HepG2 (cell line): ENCODE measurements at regions not wholly inside any gene's neighbourhood (a gene's known extent, or its start where the extent isn't known, plus 50 kb on each side); places are given as distances from the start of the nearest gene placed in this dataset.

Experiments used
- ATAC-seq: fragments of 200-7000 bp; cut with Tn5 transposase; 3 replicates; pipeline ENCODE4 v1.9.1; 2020; ENCODE audit warnings: mild to moderate bottlenecking, moderate library complexity
- BruUV-seq: library from RNA; stranded (reverse); fragments of 400-500 nt; replicated peaks from 2 replicates; lab custom pipeline; 2021; lab: Mats Ljungman, UMichigan
- CTCF ChIA-PET: fragments of 300-600 bp; formaldehyde crosslinking; extraction: SDS; loops from one replicate; lab custom pipeline; 2021; ENCODE audit warnings: low total read pairs, inconsistent platforms, low intra/inter-chr PET ratio; lab: Yijun Ruan, JAX
- POLR2A ChIA-PET: fragments of 350-600 bp; sonication (Branson Sonifier 250); formaldehyde crosslinking; loops from one replicate; lab custom pipeline; 2020; ENCODE audit warnings: antibody characterized with exemption, inconsistent platforms; lab: Yijun Ruan, JAX
- DNase-seq: peaks from one replicate; pipeline ENCODE4 v3.0.0-alpha.2; 2015; ENCODE audit warnings: low spot score
- FAIRE-seq: peaks from 3 replicates; lab custom pipeline; 2011; peaks lifted over from hg19 to GRCh38; lab: Jason Lieb, UNC
- H2AFZ ChIP-seq: one replicate; pipeline ENCODE4 v1.6.1; 2011; ENCODE audit warnings: low read length, inconsistent platforms
- H3K27ac ChIP-seq: fragments of 300-600 bp; 3 replicates; pipeline ENCODE4 v1.8.0; 2011; ENCODE audit warnings: mixed run types, mild to moderate bottlenecking, mixed read lengths, low read length, inconsistent platforms; ENCODE audit not compliant: insufficient read depth; ENCODE audit errors: extremely low read length
- H3K27me3 ChIP-seq, 2 experiments: fragments of 200-600 bp in 1 of 2; 2 replicates in 1 of 2; 3 replicates in 1 of 2; pipeline versions ENCODE4 v1.6.0 to v1.8.0; 2011; ENCODE audit warnings: low read length in 2 of 2, mild to moderate bottlenecking in 2 of 2, moderate library complexity in 2 of 2, inconsistent platforms in 1 of 2; ENCODE audit not compliant: insufficient read depth in 2 of 2, control insufficient read depth in 1 of 2
- H3K36me3 ChIP-seq, 2 experiments: fragments of 200-600 bp in 1 of 2; replicated peaks in 1 of 2; 2 replicates in 1 of 2; 3 replicates in 1 of 2; pipeline versions ENCODE4 v1.5.1 to v1.8.0; 2011; ENCODE audit warnings: low read length in 2 of 2, inconsistent platforms in 1 of 2; ENCODE audit not compliant: insufficient read depth in 2 of 2, control insufficient read depth in 1 of 2
- H3K4me1 ChIP-seq: 2 replicates; pipeline ENCODE4 v1.5.1; 2012; ENCODE audit warnings: low read length, inconsistent platforms; ENCODE audit not compliant: insufficient read depth
- H3K4me2 ChIP-seq: 2 replicates; pipeline ENCODE4 v1.6.0; 2011; ENCODE audit warnings: low read depth, low read length, inconsistent platforms
- H3K4me3 ChIP-seq, 3 experiments: fragments of 200-600 bp in 1 of 3; sonication (generic), shearing (Covaris generic) in 1 of 3; replicated peaks in 1 of 3; 2 replicates each; pipeline ENCODE4 v1.5.1; 2011 to 2016; ENCODE audit warnings: low read length in 3 of 3, inconsistent platforms in 2 of 3, low read depth in 2 of 3, mild to moderate bottlenecking in 2 of 3, control low read depth in 1 of 3, mixed read lengths in 1 of 3; ENCODE audit not compliant: insufficient read depth in 1 of 3
- H3K79me2 ChIP-seq: one replicate; pipeline ENCODE4 v1.6.1; 2011; ENCODE audit warnings: low read length, inconsistent platforms; ENCODE audit not compliant: insufficient read depth
- H3K9ac ChIP-seq: 2 replicates; pipeline ENCODE4 v1.6.0; 2011; ENCODE audit warnings: mild to moderate bottlenecking, low read depth, low read length, inconsistent platforms; ENCODE audit not compliant: insufficient read depth
- H3K9me3 ChIP-seq: 2 replicates; pipeline ENCODE4 v1.5.1; 2012; ENCODE audit warnings: mild to moderate bottlenecking, low read length
- H4K20me1 ChIP-seq: 2 replicates; pipeline ENCODE4 v1.6.0; 2011; ENCODE audit warnings: inconsistent platforms, mild to moderate bottlenecking, low read length, moderate library complexity; ENCODE audit not compliant: insufficient read depth
- REPIN1 ChIP-seq: sonication (generic); formaldehyde crosslinking; IDR thresholded peaks from 2 replicates; pipeline ENCODE4 v1.8.0; 2022; ENCODE audit warnings: missing genetic modification reagents, low read depth, mild to moderate bottlenecking, borderline replicate concordance
- SYNCRIP ChIP-seq: fragments of 200-400 bp; formaldehyde crosslinking; IDR thresholded peaks from 2 replicates; pipeline ENCODE4 v1.6.1; 2018; ENCODE audit warnings: mild to moderate bottlenecking, low read depth, low read length; ENCODE audit not compliant: insufficient read depth
- ZNF160 ChIP-seq: sonication (generic); formaldehyde crosslinking; IDR thresholded peaks from 2 replicates; pipeline ENCODE4 v1.8.0; 2022; ENCODE audit warnings: mild to moderate bottlenecking, inconsistent platforms, missing genetic modification reagents
- ZNF331 ChIP-seq: sonication (generic); formaldehyde crosslinking; IDR thresholded peaks from 2 replicates; pipeline ENCODE4 v1.4.0; 2020; ENCODE audit warnings: missing genetic modification reagents
- ZNF619 ChIP-seq: sonication (generic); formaldehyde crosslinking; IDR thresholded peaks from 2 replicates; pipeline ENCODE4 v1.4.0; 2020; ENCODE audit warnings: mild to moderate bottlenecking, missing genetic modification reagents
- ZNF841 ChIP-seq: sonication (generic); formaldehyde crosslinking; IDR thresholded peaks from 2 replicates; pipeline ENCODE4 v1.8.1; 2023; ENCODE audit warnings: missing genetic modification reagents, borderline replicate concordance
- WGBS: methylation state at CpG from one replicate; pipeline ENCODE4 v1.1.6; 2017; ENCODE audit warnings: low lambda C conversion rate; 5-methylcytosine and 5-hydroxymethylcytosine counted together
- in situ Hi-C: cut with HindIII; loops from 2 replicates; pipeline ENCODE4 v1.10.0; 2017; ENCODE audit warnings: low pct_unique_long_range_greater_than_20kb; ENCODE audit not compliant: extremely low pct_ligation_motif_present
- intact Hi-C: fragments of 100-400 bp; cut with micrococcal nuclease; formaldehyde crosslinking; loops from one replicate; pipeline ENCODE4 v1.10.0; 2022; ENCODE audit not compliant: unreplicated experiment
- TF ChIP-seq, protein P1 (sequence below): sonication (generic); formaldehyde crosslinking; conservative IDR thresholded peaks from 2 replicates; pipeline ENCODE4 v1.4.0; 2020; ENCODE audit warnings: missing genetic modification reagents

DNA sequence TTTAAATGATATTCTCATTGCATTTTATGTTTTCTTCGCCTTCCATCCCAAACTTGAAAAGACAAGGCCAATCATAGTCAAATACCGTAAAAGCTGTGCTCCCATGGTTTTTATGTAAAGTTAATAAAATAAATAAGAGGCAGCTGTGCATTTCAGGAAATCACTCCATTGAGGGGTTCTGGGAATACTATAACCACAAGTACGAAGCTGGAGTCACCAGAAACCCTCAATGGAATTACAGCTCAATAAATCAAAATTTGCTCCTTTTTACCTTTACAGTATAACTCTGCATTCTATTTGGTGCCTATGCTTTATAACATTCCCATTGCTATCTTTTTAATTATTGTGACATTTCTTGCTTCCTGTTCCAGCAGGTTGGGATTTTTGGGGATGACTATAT is 77.2 kb downstream of the C3orf38 start:
- no peak for FAIRE-seq
- Histone ChIP-seq H3K4me3 (no peak overlapping the region), H2AFZ (no peak overlapping the region), H3K9me3 (no peaks in the 10 kb centered on the region), H3K27me3 (no peaks in the 10 kb centered on the region), H3K27ac (no peak overlapping the region), H3K79me2 (no peaks in the 10 kb centered on the region), H3K4me1 (peaks cover 8% of the 10 kb centered on the region), H3K4me2 (no peak overlapping the region), H4K20me1 (no peaks in the 10 kb centered on the region)
- ATAC-seq = no peak
- POLR2A ChIA-PET = no interaction called here
- no TSS peak for BruUV-seq
- 9% methylated on average over 3 of the region's 3 CpGs for WGBS
- intact Hi-C loops (no loop called here), in situ Hi-C loops (no loop called here)
- no peak for DNase-seq
- no peak for TF ChIP-seq ZNF331
- TF ChIP-seq SYNCRIP = no peak
- TF ChIP-seq REPIN1 = no peak
- TF ChIP-seq, all 625 proteins: peak for 0
- CTCF ChIA-PET = no interaction called here
- Histone ChIP-seq H3K36me3 (no peaks in the 10 kb centered on the region), H3K9ac (no peak overlapping the region)

DNA sequence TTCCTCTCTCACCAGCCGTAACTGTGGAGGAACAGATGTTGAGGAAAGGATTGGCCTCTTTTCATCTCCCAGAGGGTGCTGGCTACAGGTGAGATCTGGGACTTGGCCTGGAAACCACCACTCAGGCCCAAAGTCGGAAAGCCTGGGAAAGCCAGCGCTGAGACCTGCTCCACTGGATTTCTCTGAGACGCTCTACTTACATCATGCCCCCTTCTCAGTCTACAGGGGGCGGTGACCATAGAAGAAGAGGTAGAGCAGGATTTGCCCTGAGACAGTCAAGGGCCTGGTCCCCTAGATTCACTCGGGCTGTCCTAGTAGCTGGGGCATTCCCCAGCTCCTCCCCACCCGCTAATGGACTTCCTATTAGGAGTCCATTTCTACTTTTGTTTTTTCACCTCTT is 80.9 kb downstream of the C3orf38 start:
- H4K20me1 ChIP-seq = no peaks in the 10 kb centered on the region
- H3K9ac ChIP-seq = no peak overlapping the region
- H3K9me3 ChIP-seq = no peaks in the 10 kb centered on the region
- WGBS = 72% methylated on average over 6 of the region's 7 CpGs
- POLR2A ChIA-PET = no interaction called here
- H3K79me2 ChIP-seq = no peaks in the 10 kb centered on the region
- no peak overlapping the region for H3K27ac ChIP-seq
- in situ Hi-C loops = no loop called here
- H2AFZ ChIP-seq = no peak overlapping the region
- no peak for TF ChIP-seq ZNF160 (CRISPR knock-in tag)
- TF ChIP-seq ZNF841 (CRISPR knock-in tag) = no peak
- TF ChIP-seq, protein P1, sequence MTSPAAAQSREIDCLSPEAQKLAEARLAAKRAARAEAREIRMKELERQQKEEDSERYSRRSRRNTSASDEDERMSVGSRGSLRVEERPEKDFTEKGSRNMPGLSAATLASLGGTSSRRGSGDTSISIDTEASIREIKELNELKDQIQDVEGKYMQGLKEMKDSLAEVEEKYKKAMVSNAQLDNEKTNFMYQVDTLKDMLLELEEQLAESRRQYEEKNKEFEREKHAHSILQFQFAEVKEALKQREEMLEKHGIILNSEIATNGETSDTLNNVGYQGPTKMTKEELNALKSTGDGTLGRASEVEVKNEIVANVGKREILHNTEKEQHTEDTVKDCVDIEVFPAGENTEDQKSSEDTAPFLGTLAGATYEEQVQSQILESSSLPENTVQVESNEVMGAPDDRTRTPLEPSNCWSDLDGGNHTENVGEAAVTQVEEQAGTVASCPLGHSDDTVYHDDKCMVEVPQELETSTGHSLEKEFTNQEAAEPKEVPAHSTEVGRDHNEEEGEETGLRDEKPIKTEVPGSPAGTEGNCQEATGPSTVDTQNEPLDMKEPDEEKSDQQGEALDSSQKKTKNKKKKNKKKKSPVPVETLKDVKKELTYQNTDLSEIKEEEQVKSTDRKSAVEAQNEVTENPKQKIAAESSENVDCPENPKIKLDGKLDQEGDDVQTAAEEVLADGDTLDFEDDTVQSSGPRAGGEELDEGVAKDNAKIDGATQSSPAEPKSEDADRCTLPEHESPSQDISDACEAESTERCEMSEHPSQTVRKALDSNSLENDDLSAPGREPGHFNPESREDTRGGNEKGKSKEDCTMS (CRISPR knock-in tag) = no peak
- no peak for TF ChIP-seq ZNF619 (CRISPR knock-in tag)
- TF ChIP-seq, all 625 proteins: peak for 0
- ATAC-seq = no peak
- no peak overlapping the region for H3K4me2 ChIP-seq
- no peak for DNase-seq
- peaks cover 8% of the 10 kb centered on the region for H3K4me1 ChIP-seq
- FAIRE-seq = no peak
- H3K4me3 ChIP-seq = no peak overlapping the region
- CTCF ChIA-PET = no interaction called here
- no TSS peak for BruUV-seq
- intact Hi-C loops = no loop called here
- no peaks in the 10 kb centered on the region for H3K27me3 ChIP-seq
- no peaks in the 10 kb centered on the region for H3K36me3 ChIP-seq
